Bronchial epithelial cell (primary cell): ENCODE measurements at regions not wholly inside any gene's neighbourhood (a gene's known extent, or its start where the extent isn't known, plus 50 kb on each side); places are given as distances from the start of the nearest gene placed in this dataset.

Experiments used
- DNase-seq: peaks from one replicate; pipeline ENCODE4 v3.0.0-alpha.2; 2010; ENCODE audit warnings: low read depth
- FAIRE-seq: peaks from 2 replicates; lab custom pipeline; 2011; peaks lifted over from hg19 to GRCh38; lab: Jason Lieb, UNC
- H3K27me3 ChIP-seq: 2 replicates; pipeline ENCODE4 v1.5.1; 2011; ENCODE audit warnings: low read length; ENCODE audit not compliant: control insufficient read depth, insufficient read depth
- H3K36me3 ChIP-seq: 2 replicates; pipeline ENCODE4 v1.5.1; 2011; ENCODE audit warnings: low read length; ENCODE audit not compliant: control insufficient read depth, insufficient read depth
- H3K4me3 ChIP-seq: 2 replicates; pipeline ENCODE4 v1.5.1; 2011; ENCODE audit warnings: mild to moderate bottlenecking, low read depth, low read length, control low read depth
- CTCF ChIP-seq: IDR thresholded peaks from 2 replicates; pipeline ENCODE4 v1.5.1; 2011; ENCODE audit warnings: mild to moderate bottlenecking, moderate library complexity, low read length, control low read depth, inconsistent platforms; ENCODE audit not compliant: insufficient read depth, severe bottlenecking

- Histone ChIP-seq H3K36me3 (no peaks in the 10 kb centered on the region), H3K27me3 (no peaks in the 10 kb centered on the region), H3K4me3 (peak overlapping the region; percentile 7)
- TF ChIP-seq CTCF: no peak
- DNase-seq (peak; percentile 18), FAIRE-seq (no peak)
Measured at GRCh38 chr3:23671851-23672589, 133.7 kb upstream of the UBE2E1 start.

GRCh38 chr3:23672628-23673027 is 133.1 kb upstream of the UBE2E1 start:
- no peak for FAIRE-seq
- TF ChIP-seq CTCF: no peak

GRCh38 chr3:23675010-23675409 is 130.7 kb upstream of the UBE2E1 start:
- no peaks in the 10 kb centered on the region for H3K27me3 ChIP-seq
- H3K36me3 ChIP-seq: no peaks in the 10 kb centered on the region
- FAIRE-seq (no peak), DNase-seq (no peak)
- no peak for TF ChIP-seq CTCF
- no peak overlapping the region for H3K4me3 ChIP-seq

More at GRCh38 chr3:23672628-23673027, 133.1 kb upstream of the UBE2E1 start:
- Histone ChIP-seq H3K27me3 (no peaks in the 10 kb centered on the region), H3K4me3 (no peak overlapping the region), H3K36me3 (no peaks in the 10 kb centered on the region)
- no peak for DNase-seq

GRCh38 chr3:23676093-23676492 is 129.7 kb upstream of the UBE2E1 start:
- no peak for TF ChIP-seq CTCF
- FAIRE-seq (no peak), DNase-seq (peak; percentile 45)
- H3K36me3 ChIP-seq: no peaks in the 10 kb centered on the region
- H3K27me3 ChIP-seq: no peaks in the 10 kb centered on the region
- no peak overlapping the region for H3K4me3 ChIP-seq

- no peaks in the 10 kb centered on the region for H3K27me3 ChIP-seq
- no peak for TF ChIP-seq CTCF
- FAIRE-seq: no peak
- no peak for DNase-seq
- no peaks in the 10 kb centered on the region for H3K36me3 ChIP-seq
- H3K4me3 ChIP-seq: no peak overlapping the region
Measured at GRCh38 chr3:23682646-23683045, 123.1 kb upstream of the UBE2E1 start.
